Neural progenitor cell (in vitro differentiated cells): ENCODE measurements at regions not wholly inside any gene's neighbourhood (a gene's known extent, or its start where the extent isn't known, plus 50 kb on each side); places are given as distances from the start of the nearest gene placed in this dataset.

Source experiments
- EZH2 ChIP-seq: fragments of 200-600 bp; sonication (generic); IDR thresholded peaks from 2 replicates; pipeline ENCODE4 v1.6.1; 2017; ENCODE audit warnings: antibody characterized with exemption, mild to moderate bottlenecking, moderate library complexity
- EZH2phosphoT487 ChIP-seq: fragments of 200-600 bp; sonication (generic); IDR thresholded peaks from 2 replicates; pipeline ENCODE4 v1.6.1; 2017; ENCODE audit warnings: antibody characterized with exemption
- TF ChIP-seq, protein P1 (sequence below): fragments of 200-600 bp; sonication (generic); IDR thresholded peaks from 2 replicates; pipeline ENCODE4 v1.5.1; 2017; ENCODE audit warnings: antibody characterized with exemption, mild to moderate bottlenecking

DNA sequence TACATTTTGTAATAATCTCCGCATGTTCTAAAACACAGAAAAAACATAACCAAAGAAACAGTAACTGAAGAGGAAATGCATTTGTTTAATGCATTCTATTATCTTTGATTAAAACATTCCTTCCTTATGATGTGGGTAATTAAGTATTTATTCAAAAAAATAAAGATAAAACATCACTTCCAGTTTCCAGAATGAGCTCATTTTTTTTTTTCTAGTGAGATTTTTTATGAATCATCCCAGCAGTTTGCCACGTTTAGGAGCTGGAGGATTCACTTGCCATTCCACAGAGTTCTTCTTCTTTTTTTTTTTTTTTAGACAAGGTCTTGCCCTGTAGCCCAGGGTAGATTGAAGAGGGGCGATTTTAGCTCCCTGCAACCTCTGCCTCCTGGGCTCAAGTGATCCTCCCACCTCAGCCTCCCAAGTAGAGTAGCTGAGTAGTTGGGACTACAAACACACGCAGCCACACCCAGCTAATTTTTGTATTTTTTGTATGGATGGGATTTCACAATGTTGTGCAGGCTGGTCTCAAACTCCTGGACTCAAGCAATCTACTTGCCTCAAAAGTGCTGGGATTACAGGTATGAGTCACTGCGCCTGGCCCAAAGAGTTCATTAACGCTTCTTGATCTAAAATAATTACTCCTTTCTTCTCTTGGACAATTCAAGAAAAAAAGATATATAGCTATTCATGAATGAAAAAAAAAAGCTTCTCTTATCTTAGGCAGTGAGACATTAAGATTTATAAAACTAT is 177.3 kb downstream of the DKK1 start:
- no peak for TF ChIP-seq EZH2
- TF ChIP-seq, protein P1, sequence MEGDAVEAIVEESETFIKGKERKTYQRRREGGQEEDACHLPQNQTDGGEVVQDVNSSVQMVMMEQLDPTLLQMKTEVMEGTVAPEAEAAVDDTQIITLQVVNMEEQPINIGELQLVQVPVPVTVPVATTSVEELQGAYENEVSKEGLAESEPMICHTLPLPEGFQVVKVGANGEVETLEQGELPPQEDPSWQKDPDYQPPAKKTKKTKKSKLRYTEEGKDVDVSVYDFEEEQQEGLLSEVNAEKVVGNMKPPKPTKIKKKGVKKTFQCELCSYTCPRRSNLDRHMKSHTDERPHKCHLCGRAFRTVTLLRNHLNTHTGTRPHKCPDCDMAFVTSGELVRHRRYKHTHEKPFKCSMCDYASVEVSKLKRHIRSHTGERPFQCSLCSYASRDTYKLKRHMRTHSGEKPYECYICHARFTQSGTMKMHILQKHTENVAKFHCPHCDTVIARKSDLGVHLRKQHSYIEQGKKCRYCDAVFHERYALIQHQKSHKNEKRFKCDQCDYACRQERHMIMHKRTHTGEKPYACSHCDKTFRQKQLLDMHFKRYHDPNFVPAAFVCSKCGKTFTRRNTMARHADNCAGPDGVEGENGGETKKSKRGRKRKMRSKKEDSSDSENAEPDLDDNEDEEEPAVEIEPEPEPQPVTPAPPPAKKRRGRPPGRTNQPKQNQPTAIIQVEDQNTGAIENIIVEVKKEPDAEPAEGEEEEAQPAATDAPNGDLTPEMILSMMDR = no peak
- no peak for TF ChIP-seq EZH2phosphoT487
